Fibroblast of skin of scalp (primary cell): ENCODE measurements at regions not wholly inside any gene's neighbourhood (a gene's known extent, or its start where the extent isn't known, plus 50 kb on each side); places are given as distances from the start of the nearest gene placed in this dataset.

ENCODE experiments used
- DNase-seq: peaks from one replicate; pipeline ENCODE4 v3.0.0-alpha.2; 2013

- DNase-seq = no peak
Measured at GRCh38 chr4:36835246-36835645, 409.3 kb upstream of the NWD2 start.

- peak; percentile 9 for DNase-seq
Measured at GRCh38 chr4:36841583-36842326, 402.8 kb upstream of the NWD2 start.

- DNase-seq = no peak
Measured at GRCh38 chr4:36844448-36844847, 400.1 kb upstream of the NWD2 start.

GRCh38 chr4:36852856-36853255, 391.7 kb upstream of the NWD2 start:
- no peak for DNase-seq

GRCh38 chr4:36854554-36854953, 390.0 kb upstream of the NWD2 start:
- DNase-seq = no peak

GRCh38 chr4:36863601-36864000, 380.9 kb upstream of the NWD2 start:
- DNase-seq = no peak

- DNase-seq = no peak
Measured at GRCh38 chr4:36870121-36870520, 374.4 kb upstream of the NWD2 start.

- DNase-seq = no peak
Measured at GRCh38 chr4:36872679-36873078, 371.9 kb upstream of the NWD2 start.

GRCh38 chr4:36884151-36884550, 360.4 kb upstream of the NWD2 start:
- no peak for DNase-seq

GRCh38 chr4:36891971-36892370, 352.6 kb upstream of the NWD2 start:
- DNase-seq = no peak

- DNase-seq = no peak
Measured at GRCh38 chr4:36900446-36900987, 344.0 kb upstream of the NWD2 start.

GRCh38 chr4:36904823-36905222, 339.7 kb upstream of the NWD2 start:
- no peak for DNase-seq

GRCh38 chr4:36914106-36914505, 330.4 kb upstream of the NWD2 start:
- DNase-seq = no peak

- no peak for DNase-seq
Measured at GRCh38 chr4:36915717-36916116, 328.8 kb upstream of the NWD2 start.

- DNase-seq = no peak
Measured at GRCh38 chr4:36917413-36917812, 327.1 kb upstream of the NWD2 start.

- no peak for DNase-seq
Measured at GRCh38 chr4:36919721-36920120, 324.8 kb upstream of the NWD2 start.

- no peak for DNase-seq
Measured at GRCh38 chr4:36921476-36922216, 322.9 kb upstream of the NWD2 start.

- DNase-seq = no peak
Measured at GRCh38 chr4:36930562-36931111, 313.9 kb upstream of the NWD2 start.

- no peak for DNase-seq
Measured at GRCh38 chr4:36944232-36944631, 300.3 kb upstream of the NWD2 start.

GRCh38 chr4:36961420-36961819, 283.1 kb upstream of the NWD2 start:
- no peak for DNase-seq

- no peak for DNase-seq
Measured at GRCh38 chr4:36966756-36967460, 277.6 kb upstream of the NWD2 start.

- DNase-seq = no peak
Measured at GRCh38 chr4:36979533-36979932, 265.0 kb upstream of the NWD2 start.
